HG02973 (cell line): ENCODE measurements at regions not wholly inside any gene's neighbourhood (a gene's known extent, or its start where the extent isn't known, plus 50 kb on each side); places are given as distances from the start of the nearest gene placed in this dataset.
"Not testable (repeated sequence)": the region's sequence is repeated elsewhere in the genome, so short reads cannot be mapped to it uniquely, and the experiment has no call there.

ENCODE experiments used
- ATAC-seq: cut with Tn5 transposase; IDR thresholded peaks from one replicate; pipeline ENCODE4 v1.9.1; 2021; ENCODE audit warnings: moderate library complexity; ENCODE audit not compliant: unreplicated experiment

DNA sequence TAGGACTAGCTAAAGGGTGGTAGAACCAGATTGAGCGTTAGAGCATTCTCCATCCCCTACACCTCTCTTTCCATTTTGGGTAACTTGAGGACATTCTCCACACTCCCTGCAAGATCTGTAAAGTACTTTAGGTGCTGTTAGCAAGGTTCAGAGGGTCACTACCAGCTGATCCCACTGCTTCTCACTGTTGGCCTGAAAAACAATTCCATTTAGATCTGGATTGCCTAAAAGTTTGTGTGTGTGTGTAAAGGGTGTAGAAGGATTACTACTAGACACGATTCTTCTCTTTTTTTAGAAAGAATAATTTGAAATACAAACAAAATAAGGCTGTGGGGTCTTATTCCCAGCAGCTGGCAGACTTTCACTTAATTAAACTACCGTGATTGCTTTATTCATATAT is 95.1 kb upstream of the TMEM178A start:
- no peak for ATAC-seq

DNA sequence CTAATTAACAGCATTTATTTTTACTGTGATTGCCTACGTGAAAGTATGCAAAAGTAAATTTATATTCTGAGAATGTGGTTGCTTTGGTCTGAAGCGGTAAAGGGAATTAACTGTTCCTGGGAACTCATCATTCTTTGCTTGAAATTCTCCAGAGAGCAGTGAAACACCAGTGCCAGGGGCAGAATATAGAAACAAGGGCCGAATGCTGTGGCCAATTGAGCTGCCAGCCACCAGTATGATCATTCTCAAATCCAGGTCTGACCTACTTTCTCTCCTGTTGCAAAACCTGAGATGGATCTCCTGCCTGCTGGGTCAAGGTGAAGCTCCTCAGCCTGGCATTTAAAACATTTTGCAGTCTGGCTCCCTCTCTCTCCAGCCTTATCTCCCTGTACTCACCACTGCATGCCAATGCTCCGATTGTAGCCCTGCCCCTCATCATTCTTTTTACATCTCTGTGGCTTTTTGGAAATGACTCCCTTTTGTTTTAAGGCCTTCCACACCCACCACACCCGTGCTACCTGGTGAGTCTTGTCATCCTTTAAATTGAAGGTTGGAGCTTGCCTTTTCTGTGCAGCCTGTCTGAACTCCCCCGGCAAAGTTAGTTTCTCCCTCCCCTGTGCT is 94.5 kb upstream of the TMEM178A start:
- no peak for ATAC-seq

DNA sequence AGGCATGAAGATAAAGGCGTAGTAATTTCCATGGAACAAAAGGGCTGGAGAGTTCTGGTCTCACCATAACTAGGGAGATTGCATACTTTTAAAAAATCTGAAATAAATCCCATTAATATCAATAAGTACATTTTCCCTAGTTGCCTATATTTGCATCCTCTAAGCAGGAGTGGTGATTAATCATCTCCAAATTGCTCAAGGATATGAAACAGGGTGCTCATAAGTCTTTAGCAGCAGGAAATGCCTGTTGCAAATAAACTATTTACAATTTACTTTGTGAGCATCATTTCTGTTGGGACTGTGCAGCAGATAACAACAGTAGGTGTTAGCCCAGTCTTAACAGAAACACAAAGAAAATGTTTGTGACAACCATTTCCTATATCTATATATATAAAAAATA is 92.4 kb upstream of the TMEM178A start:
- ATAC-seq: no peak

DNA sequence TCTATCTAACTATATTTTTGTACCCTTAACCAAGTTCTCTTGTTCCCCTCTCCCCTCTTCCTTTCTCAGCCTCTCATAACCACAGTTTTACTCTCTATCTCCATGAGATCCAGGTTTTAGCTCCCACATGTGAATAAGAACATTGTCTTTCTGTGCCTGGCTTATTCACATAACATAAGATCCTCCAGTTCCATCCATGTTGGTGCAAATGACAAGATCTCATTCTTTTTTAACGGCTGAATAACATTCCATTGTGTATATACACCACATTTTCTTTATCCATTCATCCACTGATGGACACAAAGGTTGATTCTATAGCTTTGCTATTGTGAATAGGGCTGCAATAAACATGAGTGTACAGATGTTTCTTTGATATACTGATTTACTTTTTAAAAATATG is 83.9 kb upstream of the TMEM178A start:
- ATAC-seq: no peak

DNA sequence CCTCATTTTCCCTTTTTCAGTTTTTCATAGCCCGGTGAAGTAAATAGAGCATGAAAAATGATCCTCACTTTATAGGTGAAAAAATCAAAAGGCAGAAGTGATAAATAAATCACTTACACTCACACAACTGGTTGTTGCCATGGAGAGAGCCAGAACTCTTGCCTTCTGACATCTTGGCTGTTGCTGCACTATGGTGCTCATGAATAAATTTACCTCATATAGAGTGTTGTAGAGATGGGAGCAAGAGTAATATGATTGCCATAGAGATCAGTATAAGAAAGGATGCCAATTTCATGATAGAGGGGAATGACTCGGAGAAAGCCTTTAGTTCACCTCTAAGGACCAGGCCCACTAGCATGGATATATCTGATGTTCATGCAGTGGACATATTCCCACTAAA is 82.5 kb upstream of the TMEM178A start:
- no peak for ATAC-seq

DNA sequence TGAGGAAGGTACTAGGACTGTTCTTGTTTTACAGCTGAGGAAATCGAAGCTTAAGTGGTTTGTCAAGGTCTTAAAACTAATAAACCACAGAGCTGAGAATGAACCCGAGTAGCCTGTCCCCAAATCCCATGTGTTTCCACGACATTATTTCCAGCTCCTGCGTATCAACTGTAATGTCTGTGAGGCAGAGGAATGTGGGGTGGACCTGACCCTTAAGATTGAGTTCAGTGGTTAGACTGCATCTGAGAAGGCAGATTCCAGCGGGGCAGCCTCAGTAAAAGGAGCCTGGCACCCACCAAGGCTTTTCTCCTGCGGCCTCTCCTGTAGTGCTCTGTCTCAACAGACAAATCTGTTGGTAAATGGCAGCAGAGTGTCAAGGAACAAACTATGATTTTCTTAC is 81.9 kb upstream of the TMEM178A start:
- no peak for ATAC-seq

DNA sequence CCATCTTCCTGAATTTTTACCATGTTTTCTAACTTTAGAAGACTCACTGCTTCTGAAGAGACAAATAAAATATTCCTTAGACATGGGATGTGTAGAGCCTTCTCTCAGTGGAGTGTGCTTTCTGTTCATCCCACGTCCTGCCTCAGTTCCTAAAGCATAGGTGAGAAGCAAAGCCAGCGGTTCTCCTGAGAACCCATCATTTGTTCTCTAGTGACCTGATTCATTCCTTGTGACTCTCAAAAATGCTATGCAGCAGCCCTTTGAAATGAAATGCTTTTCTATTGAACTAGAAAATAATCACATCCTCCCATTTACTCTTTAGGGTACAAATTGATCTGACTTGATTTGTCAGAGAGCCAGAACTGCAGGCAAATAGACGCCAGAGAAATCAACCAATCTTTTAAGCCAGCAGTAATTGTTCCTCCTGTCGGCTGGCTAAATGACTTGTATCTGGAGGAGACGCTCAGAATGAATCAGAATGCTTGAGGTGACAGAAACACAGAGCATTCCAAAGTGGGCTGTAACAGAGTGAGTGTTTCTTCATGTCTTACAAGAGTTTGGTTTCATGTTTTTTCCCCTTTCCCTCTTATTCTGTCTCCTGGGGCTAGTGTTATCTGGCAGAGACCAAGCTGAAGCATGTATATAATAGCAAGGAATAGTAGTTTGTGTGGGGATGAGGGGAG is 81.3 kb upstream of the TMEM178A start:
- no peak for ATAC-seq

DNA sequence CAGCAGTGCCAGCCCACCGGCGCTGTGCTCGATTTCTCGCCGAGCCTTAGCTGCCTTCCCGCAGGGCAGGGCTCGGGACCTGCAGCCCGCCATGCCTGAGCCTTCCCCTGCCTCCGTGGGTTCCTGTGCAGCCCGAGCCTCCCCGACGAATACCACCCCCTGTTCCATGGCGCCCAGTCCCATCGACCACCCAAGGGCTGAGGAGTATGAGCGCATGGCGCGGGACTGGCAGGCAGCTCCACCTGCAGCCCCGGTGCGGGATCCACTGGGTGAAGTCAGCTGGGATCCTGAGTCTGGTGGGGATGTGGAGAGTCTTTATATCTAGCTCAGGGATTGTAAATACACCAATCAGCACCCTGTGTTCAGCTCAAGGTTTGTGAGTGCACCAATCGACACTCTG is 80.2 kb upstream of the TMEM178A start:
- ATAC-seq: not testable (repeated sequence)

DNA sequence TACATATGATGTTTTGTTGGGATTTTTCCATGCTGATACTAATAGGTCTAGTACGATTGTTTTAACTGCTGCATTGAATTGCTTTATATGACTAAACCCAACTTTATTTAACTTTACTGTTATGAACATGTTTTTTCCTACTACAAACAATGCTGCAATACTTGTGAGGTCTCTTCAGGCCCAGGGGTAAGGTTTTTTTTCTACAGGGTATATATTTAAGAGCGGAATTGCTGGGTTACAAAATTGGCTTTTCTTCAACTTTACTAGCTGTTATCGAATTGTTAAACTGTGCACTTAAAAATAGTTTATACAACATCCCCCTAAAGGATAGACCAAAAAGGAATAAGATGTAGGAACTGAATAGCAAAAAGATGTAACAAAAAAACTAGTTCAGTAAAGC is 78.5 kb upstream of the TMEM178A start:
- no peak for ATAC-seq

DNA sequence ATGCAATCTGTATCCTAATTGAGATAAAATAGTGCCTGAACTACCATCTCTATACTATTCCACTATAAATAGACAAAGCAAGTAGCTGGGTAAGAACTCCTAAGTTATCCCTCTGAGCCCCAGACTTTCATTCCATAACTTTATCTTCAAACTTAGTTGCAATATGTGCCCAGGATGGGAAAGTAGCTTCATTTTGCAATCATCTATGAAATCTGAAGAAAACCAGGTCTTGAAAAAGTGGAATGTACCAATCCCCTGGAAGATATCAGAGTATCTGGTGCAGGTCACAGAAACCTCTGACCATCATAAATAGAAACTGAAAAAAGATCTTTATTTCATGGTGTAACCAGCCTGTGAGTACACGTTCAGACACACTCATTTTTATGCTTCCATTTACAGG is 78.1 kb upstream of the TMEM178A start:
- no peak for ATAC-seq

DNA sequence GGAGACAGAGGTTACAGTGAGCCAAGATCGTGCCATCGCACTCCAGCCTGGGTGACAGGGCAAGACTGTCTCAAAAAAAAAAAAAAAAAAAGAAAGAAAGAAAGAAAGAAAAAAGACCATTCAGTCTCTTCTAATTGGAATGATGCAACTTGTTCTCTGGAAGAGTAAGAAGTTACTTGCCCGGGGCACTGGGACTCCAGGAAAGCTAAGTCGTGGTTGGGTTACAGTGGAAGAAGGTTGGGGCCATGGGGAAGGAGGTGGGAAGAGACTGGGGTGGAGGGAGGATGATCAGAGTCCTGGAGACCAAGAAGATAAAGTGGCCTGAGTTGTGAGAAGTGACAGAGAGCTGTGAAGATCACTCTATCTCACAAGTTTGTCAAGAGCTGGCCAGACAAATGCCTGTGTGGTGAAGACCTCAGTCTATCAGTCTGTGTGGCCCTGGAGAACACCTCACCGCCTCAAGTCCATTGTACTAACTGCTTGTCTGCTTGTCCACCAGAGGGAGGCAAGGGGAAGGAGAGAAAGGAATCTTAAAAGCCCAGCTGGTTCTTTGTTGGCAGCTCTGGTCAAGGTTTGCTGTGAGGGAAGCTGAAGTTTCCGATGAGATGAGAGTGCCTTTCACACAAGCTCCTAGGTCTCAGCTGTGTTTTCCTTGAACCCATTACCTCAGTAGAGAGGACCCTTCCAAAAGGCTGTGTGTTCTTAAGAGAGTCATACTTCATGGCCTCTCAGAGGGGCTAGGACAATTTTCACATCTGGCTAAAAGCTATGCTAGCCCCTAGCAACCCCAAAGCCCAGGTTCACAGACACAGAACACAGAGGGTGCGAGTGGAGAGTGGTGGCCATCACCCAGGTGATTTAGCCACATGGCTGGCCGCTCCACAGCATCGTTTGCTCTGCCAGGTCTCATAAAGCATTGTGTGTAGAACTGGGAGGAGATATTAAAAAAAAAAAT is 72.0 kb upstream of the TMEM178A start:
- ATAC-seq: no peak

DNA sequence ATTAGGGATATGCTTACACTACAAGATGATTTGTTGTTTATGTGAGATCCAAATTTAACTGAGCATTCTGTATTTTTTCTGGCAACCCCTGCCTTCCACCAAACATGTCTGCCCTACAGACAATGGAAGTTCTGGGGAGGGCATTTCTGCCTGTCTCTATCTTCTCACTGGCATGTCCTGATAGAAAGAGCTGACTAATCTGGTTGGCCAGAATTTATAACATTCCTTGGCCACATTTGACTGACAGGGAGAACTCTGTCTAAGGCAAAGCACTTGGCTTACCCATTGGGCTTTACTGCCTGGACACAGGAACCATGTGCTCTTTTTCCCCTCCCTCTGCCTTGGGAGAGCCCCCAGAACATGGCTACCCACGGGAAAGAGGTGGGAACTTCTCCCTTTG is 70.6 kb upstream of the TMEM178A start:
- ATAC-seq: no peak

DNA sequence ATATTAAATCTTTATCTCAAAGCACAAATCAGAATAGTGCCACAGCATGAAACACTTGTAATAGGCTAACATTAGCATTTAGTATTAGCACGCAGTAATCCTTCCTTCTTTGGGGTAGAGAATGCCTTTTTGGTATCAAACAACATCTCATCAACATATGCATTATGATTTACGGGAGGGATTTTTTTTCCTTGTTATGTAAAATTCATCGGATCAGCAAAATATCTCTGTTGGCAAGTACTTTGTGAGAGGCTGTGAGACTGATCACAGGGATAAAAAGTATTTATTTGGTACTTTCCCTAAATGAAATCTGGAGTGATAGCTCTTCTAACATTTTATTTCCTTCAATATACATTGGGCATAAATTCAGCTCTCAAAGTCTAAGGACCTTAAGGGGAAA is 68.4 kb upstream of the TMEM178A start:
- ATAC-seq: no peak

DNA sequence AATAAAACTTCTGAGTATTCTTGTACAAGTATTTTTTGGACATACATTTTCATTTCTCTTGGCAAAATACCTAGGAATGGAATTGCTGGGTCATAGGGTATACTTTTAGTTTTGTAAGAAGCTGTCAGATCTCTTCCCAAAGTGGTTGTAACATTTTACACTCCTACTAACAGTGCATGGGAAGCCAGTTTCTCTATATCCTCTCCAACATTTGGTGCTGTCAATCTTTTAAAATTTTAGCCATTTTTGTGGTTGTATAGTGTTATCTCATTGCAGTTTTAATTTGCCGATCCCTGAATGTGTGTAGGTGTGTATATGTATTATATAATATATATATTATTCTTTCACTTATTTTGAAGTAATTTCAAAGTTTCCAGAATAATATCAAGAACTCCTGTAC is 63.1 kb upstream of the TMEM178A start:
- ATAC-seq: no peak

DNA sequence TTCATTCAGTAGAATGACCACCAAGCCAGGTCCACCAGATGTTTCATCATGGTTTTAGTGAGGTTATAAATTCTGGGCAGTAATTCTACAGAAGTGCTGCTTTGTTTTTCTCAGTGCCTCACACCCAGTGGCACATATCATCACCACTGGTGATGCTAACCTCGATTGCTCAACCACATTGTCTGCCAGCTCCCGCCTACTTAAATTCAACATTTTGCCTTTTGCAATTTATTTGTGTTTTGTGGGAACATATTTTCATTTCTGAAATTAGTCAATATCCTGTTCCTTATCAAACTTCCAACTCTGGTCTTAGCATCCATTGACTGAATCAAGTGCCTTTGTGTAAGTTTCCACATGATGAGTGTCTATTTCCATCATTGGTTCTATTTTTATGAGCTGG is 62.3 kb upstream of the TMEM178A start:
- no peak for ATAC-seq

DNA sequence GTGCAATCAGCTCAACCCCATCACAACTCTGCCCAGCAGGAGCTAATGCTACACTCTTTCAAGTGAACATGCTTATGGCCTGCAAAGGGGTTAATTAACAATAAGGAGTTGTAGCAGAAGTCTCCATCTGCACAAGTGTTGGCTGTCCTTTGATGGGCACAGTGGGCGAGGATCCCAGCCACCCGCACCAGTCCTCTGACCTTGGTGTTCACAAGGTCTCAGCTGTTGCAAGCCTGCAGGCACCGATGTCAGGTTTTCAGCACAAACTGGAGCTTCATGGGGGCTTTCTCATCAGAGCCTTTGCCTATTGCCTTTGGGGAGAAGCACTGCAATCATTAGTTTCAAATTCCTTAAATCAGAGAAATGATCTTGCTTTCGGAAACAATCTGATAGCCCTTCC is 60.9 kb upstream of the TMEM178A start:
- ATAC-seq: no peak

DNA sequence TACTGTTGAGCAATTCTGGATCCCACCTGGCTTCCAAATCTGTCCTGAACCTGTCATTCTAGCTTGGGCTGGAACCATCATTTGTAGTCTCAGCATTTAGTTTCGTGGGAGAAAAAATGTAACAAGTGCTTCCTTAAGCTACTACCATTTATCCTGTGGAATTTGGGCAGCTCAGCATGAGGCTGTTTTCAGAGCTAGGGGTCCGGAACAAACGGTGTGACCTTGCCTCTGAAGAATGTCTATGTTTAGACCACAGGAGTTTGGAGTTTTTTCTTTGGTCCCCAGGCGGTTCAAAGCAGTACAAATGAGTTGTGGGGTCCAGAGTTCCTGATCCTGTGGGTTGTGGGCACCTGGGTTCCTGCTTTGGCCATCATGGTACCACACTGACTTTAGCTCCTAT is 59.1 kb upstream of the TMEM178A start:
- ATAC-seq: no peak

DNA sequence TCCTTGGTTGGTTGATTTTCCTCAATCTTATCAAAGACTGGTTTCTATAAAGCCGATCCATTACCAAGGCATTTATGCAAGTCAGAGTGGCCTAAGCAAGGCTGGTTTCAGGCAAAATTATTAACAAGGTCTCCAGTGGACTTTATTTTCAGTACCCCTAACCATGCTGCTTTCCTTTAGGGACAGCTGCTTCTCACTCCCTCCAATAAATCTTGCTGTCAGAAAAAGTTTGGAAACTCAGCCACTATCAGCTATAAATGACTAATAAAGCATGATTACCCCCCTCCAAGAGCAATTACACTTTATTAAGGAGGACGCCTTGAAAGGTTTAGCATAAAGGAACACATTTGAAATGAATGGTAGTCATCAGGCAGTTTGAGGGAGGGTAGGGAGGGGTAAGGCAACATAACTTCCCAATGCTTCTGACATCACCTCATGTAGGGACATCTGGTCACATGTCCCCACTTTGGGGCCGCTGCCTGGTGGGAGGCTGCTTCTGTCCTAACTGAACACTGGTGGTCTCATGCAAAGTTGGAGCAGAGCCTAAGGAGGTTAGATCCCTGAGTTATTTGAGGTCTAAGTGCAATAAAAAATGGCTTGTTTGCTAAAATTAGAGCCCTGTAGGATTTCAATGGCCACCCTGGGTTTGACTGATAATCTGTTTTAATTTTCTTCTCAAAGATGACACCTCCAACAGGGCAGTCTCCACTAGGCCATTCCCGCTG is 58.0 kb upstream of the TMEM178A start:
- no peak for ATAC-seq

DNA sequence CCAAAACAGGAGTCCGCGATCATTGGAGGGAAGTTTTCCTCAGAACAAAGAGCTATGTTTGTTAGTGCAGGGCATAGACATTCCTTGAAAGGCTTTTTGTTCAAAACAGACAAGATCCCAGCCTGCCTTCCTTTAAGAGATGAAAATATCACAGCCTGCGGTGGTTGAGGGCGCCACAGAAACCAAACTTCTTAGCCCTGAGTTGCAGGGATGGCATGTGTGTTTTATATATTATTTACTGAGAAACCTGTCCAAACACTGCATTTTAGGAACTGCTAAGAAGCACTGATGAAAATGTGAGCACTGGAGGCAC is 57.5 kb upstream of the TMEM178A start:
- ATAC-seq: no peak

DNA sequence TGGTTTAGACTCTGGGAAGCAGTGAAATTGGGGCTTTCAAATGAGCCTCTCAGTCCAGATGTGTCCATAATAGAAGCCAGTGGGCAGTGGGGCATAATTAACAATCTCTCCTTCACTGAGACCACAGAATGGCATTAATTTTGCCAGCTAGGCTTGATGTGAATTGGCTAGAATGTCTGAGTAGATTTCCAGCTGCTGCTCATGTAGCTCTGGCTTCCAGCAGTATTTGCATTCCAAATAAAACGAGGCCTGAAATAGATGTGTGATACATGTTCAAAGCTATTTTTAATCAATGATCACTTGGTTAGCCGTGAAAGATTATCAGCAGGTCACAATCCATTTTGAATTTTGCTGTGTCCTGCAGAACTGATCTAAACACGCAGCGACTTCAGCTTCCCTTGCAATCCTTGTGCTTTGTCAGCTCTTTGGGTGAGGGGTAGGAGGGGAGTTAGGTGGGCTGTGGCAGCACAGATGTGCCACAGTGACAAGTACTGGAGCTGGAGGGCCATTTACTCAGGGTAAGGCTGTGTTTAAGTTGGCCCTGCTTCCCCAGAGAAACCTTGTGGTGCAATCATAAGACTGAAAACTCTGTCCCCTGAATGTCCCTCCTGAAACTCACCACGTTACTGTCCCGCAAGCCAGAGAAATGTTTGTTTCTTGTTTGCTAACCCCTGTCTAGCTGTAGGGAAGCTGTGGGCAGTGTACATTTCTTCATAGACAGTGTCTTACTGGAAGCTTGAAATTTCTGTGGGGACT is 56.9 kb upstream of the TMEM178A start:
- no peak for ATAC-seq

DNA sequence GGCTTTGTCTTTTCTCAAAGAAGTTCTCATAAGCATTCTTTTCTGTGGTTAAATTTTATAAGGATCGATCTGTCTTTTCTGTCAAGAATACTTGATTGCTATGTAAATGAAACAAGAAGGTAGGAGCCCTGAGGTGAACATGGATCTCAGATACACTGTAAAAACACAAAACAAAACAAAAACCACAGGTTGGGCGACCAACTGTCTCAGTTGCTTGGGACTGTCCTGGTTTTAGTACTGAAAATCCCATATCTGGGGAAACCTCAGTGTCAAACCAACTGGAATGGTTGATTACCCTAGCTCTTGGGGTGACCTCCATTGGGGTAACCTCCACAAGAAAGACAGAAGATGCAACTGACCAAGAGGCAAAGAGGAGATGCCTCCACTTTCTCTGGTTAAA is 55.8 kb upstream of the TMEM178A start:
- ATAC-seq: no peak
